GM12892 (cell line): ENCODE measurements at regions not wholly inside any gene's neighbourhood (a gene's known extent, or its start where the extent isn't known, plus 50 kb on each side); places are given as distances from the start of the nearest gene placed in this dataset.

Source experiments
- POLR2AphosphoS5 ChIP-seq: IDR thresholded peaks from 2 replicates; pipeline ENCODE4 v1.6.1; 2011; ENCODE audit warnings: low read depth, low read length, control low read depth
- TAF1 ChIP-seq: IDR thresholded peaks from 2 replicates; pipeline ENCODE4 v1.6.1; 2011; ENCODE audit warnings: low read depth, mild to moderate bottlenecking, control low read depth, low read length, borderline replicate concordance

DNA sequence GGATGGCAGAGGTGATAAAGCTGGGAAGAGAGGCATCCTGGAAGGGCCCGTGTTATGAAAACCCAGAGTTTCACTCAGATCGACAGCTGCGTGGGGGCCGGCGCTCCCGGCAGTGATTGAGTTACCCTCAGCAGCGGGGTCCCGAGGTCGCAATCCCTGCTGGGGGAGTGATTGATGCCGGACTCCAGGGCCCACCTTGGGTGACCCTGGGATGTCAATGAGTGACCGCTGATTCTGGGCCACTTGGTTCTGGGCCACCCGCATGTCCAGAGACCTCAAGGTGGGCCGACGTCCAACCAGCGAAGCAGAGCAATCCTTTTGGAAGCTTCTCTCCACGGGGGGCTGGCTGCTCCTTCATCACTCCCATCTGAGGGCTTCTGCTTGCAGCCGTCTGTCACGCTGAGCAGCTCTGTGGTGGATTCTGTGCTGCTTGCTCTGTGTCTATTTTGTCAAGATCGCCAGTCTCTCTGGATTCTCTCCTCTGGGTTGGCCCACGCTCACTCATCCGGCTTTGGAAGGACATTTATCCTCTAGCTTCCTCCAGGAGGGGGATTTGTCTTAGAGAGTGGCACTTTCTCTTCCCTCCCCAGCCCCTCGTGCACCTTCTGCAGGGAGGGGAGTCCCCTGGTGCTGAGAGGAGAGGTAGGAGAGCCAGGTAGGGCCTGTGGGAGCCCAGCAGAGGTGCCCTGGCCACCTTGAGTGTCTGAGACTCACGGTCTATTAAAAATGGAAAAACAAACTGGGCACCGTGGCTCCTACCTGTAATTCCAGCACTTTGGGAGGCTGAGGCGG, 110.9 kb upstream of the C1orf174 start:
- no peak for TF ChIP-seq TAF1
- no peak for TF ChIP-seq POLR2AphosphoS5
